Ovary (tissue), 7 donors: ENCODE measurements at regions not wholly inside any gene's neighbourhood (a gene's known extent, or its start where the extent isn't known, plus 50 kb on each side); places are given as distances from the start of the nearest gene placed in this dataset. TPM values are rescaled to one million over a fixed set of nuclear protein-coding genes. Genes with fewer than 3 reads are reported as not detected.
A peak's percentile ranks its signal among the peaks of the same experiment; 100 is the strongest.

Experiments
- DNase-seq, 5 donors: peaks; one replicate each; pipeline ENCODE4 v3.0.0-alpha.2; 2019 to 2020
- H3K27ac ChIP-seq, 2 donors: fragments of 200-600 bp; one replicate each; pipeline versions ENCODE4 v1.5.1 to v1.8.0; 2019 to 2022
- H3K27me3 ChIP-seq: fragments of 200-600 bp; one replicate; pipeline ENCODE4 v1.8.0; 2022
- H3K36me3 ChIP-seq: fragments of 200-600 bp; sonication (generic); one replicate; pipeline ENCODE4 v1.5.1; 2019
- H3K4me1 ChIP-seq: one replicate; pipeline ENCODE4 v1.8.1; 2013; ENCODE audit warnings: mild to moderate bottlenecking, moderate library complexity; ENCODE audit not compliant: insufficient read depth
- H3K4me3 ChIP-seq: fragments of 200-600 bp; sonication (generic); one replicate; pipeline ENCODE4 v1.5.1; 2017
- H3K9me3 ChIP-seq, 2 donors: fragments of 200-600 bp in 1 of 2; sonication (generic) in 1 of 2; one replicate each; pipeline versions ENCODE4 v1.5.1 to v1.8.1; 2013 to 2019; ENCODE audit warnings: mild to moderate bottlenecking in 1 of 2, moderate library complexity in 1 of 2
- EP300 ChIP-seq: sonication (generic); formaldehyde crosslinking; IDR thresholded peaks from one replicate; pipeline ENCODE4 v1.6.1; 2017; ENCODE audit warnings: antibody characterized with exemption
- POLR2A ChIP-seq: fragments of 450-650 bp; IDR thresholded peaks from one replicate; pipeline ENCODE4 v1.6.1; 2017; ENCODE audit warnings: antibody characterized with exemption, mild to moderate bottlenecking, moderate library complexity
- WGBS, 3 donors: extraction: QIAGEN DNeasy Blood & Tissue Kit in 1 of 3; methylation state at CpG; one replicate each; pipeline versions ENCODE4 v1.1.5 to v1.1.7; 2013 to 2017; 5-methylcytosine and 5-hydroxymethylcytosine counted together
- intact Hi-C, 4 donors: fragments of 100-400 bp; cut with DNase I; formaldehyde crosslinking; loops; one replicate each; pipeline versions ENCODE4 v1.11.0 to v1.15.1; 2022 to 2023
- small RNA-seq: library from RNA; depleted of rRNA; stranded (forward); fragments of <200 nt; gene quantifications from one replicate; pipeline ENCODE3, GENCODE V24; 2016
- TF ChIP-seq, protein P1 (sequence below), 3 donors: fragments of 450-650 bp in 2 of 3; fragments of 200-600 bp in 1 of 3; IDR thresholded peaks; one replicate each; pipeline versions ENCODE4 v1.5.1 to v1.8.0; 2016 to 2022; ENCODE audit warnings: antibody characterized with exemption in 3 of 3, mild to moderate bottlenecking in 1 of 3
- donor health status: DM: no; HTN: no; CAD: no; lungs with moderate emphysema.
- donor health status: DM: no; HTN: no; CAD: no.
- donor health status: Bipolar disorder and iron deficiency.
- donor health status: DM: no; HTN: no; CAD: no.
- donor health status: DM: yes; HTN: yes; CAD: no.

DNA sequence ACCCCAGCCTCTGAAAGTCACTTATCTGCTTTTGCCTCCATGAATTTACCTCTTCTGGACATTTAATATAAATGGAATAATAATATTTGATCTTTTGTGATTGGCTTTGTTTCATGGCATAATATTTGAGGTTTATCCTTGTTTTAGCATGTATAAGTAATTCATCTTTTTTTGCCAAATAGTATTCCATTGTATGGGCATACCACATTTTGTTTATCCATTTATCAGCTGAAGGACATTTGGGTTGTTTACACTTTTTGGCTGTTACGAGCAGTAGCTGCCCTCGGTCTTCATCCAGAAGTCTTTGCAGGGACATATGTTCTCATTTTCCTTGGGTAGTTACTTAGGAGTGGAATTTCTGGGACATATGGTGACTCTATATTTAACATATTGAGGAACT lies 53.0 kb upstream of the SMIM21 start:
- no peaks in the 10 kb centered on the region for H3K9me3 ChIP-seq
- intact Hi-C loops = no loop called here
- no peaks in the 10 kb centered on the region for H3K36me3 ChIP-seq
- DNase-seq = no peak
- no peak for TF ChIP-seq EP300
- TF ChIP-seq POLR2A = no peak
- TF ChIP-seq, protein P1, sequence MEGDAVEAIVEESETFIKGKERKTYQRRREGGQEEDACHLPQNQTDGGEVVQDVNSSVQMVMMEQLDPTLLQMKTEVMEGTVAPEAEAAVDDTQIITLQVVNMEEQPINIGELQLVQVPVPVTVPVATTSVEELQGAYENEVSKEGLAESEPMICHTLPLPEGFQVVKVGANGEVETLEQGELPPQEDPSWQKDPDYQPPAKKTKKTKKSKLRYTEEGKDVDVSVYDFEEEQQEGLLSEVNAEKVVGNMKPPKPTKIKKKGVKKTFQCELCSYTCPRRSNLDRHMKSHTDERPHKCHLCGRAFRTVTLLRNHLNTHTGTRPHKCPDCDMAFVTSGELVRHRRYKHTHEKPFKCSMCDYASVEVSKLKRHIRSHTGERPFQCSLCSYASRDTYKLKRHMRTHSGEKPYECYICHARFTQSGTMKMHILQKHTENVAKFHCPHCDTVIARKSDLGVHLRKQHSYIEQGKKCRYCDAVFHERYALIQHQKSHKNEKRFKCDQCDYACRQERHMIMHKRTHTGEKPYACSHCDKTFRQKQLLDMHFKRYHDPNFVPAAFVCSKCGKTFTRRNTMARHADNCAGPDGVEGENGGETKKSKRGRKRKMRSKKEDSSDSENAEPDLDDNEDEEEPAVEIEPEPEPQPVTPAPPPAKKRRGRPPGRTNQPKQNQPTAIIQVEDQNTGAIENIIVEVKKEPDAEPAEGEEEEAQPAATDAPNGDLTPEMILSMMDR (IDR thresholded peaks at IDR 0.05) = no peak
- no peak overlapping the region for H3K27ac ChIP-seq
- H3K27me3 ChIP-seq = no peaks in the 10 kb centered on the region
- H3K4me1 ChIP-seq = no peaks in the 10 kb centered on the region
- 95 to 98% (median 96%) methylated on average over 2 of the region's 2 CpGs for WGBS, 3 donors
- H3K4me3 ChIP-seq = no peak overlapping the region

DNA sequence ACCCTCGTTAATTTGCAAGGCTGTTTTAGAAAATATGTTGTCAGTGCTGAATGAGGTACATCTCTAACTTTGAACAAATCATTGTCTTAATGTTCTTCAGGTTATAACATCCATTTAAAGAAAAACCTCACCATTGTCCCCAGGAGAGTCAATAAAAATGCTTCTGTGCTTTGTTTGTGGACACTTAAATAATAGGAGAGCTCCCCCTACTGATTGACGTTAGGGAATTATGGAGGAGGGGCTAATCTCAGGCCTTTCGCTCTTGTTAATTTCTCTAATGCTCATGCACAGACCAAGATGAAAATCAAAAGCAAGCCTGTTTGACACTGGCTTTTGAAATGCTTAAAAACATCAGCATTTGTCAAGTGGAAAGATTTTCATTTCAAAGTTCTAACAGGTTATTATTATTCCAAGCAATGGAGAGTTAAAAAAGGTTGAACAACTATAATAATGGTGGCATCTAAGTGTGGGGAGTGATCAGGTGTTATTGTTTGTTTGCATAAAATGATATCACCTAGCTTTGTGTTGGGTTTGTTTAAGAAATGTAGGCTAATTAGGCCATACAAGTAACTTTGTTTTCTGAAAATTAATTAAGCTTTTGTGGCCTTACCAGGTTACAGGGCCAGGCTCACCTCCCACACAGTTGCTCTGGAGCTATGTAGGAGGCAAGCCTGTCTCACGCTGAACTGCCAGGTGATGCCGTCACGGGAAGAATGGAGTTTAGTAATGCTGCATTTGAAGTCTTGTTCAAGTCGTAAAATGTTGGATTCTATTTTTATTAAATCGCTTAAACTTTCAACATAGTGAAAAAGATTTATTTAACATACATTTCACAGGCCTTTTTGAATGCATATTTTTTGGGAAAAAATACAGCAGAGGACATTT lies 51.7 kb upstream of the SMIM21 start:
- no peaks in the 10 kb centered on the region for H3K36me3 ChIP-seq
- TF ChIP-seq POLR2A = no peak
- TF ChIP-seq, protein P1 (IDR thresholded peaks at IDR 0.05) = peak; percentile 54 to 64 (median 62)
- TF ChIP-seq EP300 = no peak
- no peaks in the 10 kb centered on the region for H3K27me3 ChIP-seq
- no peaks in the 10 kb centered on the region for H3K9me3 ChIP-seq
- DNase-seq = no peak
- H3K27ac ChIP-seq = no peak overlapping the region
- intact Hi-C loops = loop anchor here in 2 of 4 donors (5.0 to 10.0 kb wide), 3 partner anchors 274 to 834 kb away; partner anchors contain the start of gene PTGR3 (in 1 of the 2)
- WGBS, 3 donors = 55 to 58% (median 56%) methylated on average over 8 of the region's 8 CpGs
- peaks cover 2% of the 10 kb centered on the region for H3K4me1 ChIP-seq
- no peak overlapping the region for H3K4me3 ChIP-seq

DNA sequence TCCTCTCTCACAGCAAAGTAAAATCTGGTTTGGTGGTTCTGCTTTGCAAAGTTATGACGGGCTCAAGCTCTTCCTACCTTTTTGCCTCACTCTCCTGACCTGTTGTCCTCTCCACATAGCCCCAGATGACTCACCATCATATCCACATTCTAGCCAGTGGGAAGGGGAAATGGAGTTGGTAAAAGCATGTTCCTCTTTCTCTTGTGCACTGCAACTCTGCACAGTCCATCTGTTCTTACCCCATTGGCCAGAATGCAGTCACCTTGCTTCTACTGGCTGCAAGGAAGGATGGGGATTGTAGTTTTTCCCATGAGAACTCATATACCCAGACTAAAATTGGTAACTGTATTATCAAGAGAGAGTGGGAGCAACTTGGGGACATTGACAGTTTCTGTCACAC lies 50.4 kb upstream of the SMIM21 start:
- DNase-seq = no peak
- H3K9me3 ChIP-seq = no peaks in the 10 kb centered on the region
- 86 to 92% (median 90%) methylated on average over 1 of the region's 1 CpG for WGBS, 3 donors
- H3K27ac ChIP-seq = no peak overlapping the region
- peaks cover 2% of the 10 kb centered on the region for H3K4me1 ChIP-seq
- no peaks in the 10 kb centered on the region for H3K36me3 ChIP-seq
- H3K4me3 ChIP-seq = no peak overlapping the region
- TF ChIP-seq, protein P1 (IDR thresholded peaks at IDR 0.05) = no peak
- no peak for TF ChIP-seq EP300
- TF ChIP-seq POLR2A = no peak
- intact Hi-C loops = loop anchor here in 2 of 4 donors (5.0 to 10.0 kb wide), 3 partner anchors 273 to 833 kb away; partner anchors contain the start of gene PTGR3 (in 1 of the 2)
- no peaks in the 10 kb centered on the region for H3K27me3 ChIP-seq

Small RNA genes lying in the stretch of these regions (small RNA-seq; reads per million reads assigned to genes)
- not detected for gene AC021506.2
